A549 (cell line): ENCODE measurements at regions not wholly inside any gene's neighbourhood (a gene's known extent, or its start where the extent isn't known, plus 50 kb on each side); places are given as distances from the start of the nearest gene placed in this dataset.

Experiments
- ATAC-seq, 2 experiments: fragments of 200-7000 bp in 1 of 2; fragments of >200 bp in 1 of 2; cut with Nextera tagmentation in 1 of 2; cut with Tn5 transposase in 1 of 2; 3 replicates each; pipeline versions ENCODE4 v1.8.0 to v1.9.1; 2018 to 2020; ENCODE audit warnings: mild to moderate bottlenecking in 1 of 2, moderate library complexity in 1 of 2
- CTCF ChIA-PET: fragments of 300-600 bp; sonication (Branson Sonifier 250); formaldehyde crosslinking; extraction: SDS; loops from one replicate; lab custom pipeline; 2021; ENCODE audit warnings: antibody characterized with exemption, inconsistent platforms; lab: Yijun Ruan, JAX
- POLR2A ChIA-PET: fragments of 350-600 bp; formaldehyde crosslinking; extraction: SDS; loops from one replicate; lab custom pipeline; 2021; ENCODE audit warnings: antibody characterized with exemption, inconsistent platforms; lab: Yijun Ruan, JAX
- DNase-seq, 2 experiments: peaks; one replicate each; pipeline versions ENCODE4 v3.0.0 to v3.0.0-alpha.2; 2011 to 2016; ENCODE audit warnings: low read depth in 1 of 2, low spot score in 1 of 2
- FAIRE-seq: peaks from 2 replicates; lab custom pipeline; 2011; peaks lifted over from hg19 to GRCh38; lab: Jason Lieb, UNC
- H3K27ac ChIP-seq, 2 experiments: fragments of >200 bp; sonication (Bioruptor Twin); formaldehyde crosslinking; 3 replicates each; pipeline ENCODE4 v1.5.1; 2016 to 2017
- H3K4me1 ChIP-seq: fragments of >200 bp; sonication (Bioruptor Twin); formaldehyde crosslinking; 3 replicates; pipeline ENCODE4 v1.6.1; 2016
- H3K4me2 ChIP-seq: fragments of >200 bp; sonication (Bioruptor Twin); formaldehyde crosslinking; 3 replicates; pipeline ENCODE4 v1.6.1; 2016
- H3K4me3 ChIP-seq: fragments of >200 bp; sonication (Bioruptor Twin); formaldehyde crosslinking; 3 replicates; pipeline ENCODE4 v1.5.1; 2016
- H3K9me3 ChIP-seq: fragments of >200 bp; sonication (Bioruptor Twin); formaldehyde crosslinking; 3 replicates; pipeline ENCODE4 v1.6.1; 2016
- ESRRA ChIP-seq: fragments of 150-350 bp; IDR thresholded peaks from 2 replicates; pipeline ENCODE4 v1.6.1; 2014; ENCODE audit warnings: mild to moderate bottlenecking, low read length, borderline replicate concordance
- WGBS: methylation state at CpG from one replicate; pipeline ENCODE4 v1.1.6; 2017; ENCODE audit errors: missing lambda C conversion rate; 5-methylcytosine and 5-hydroxymethylcytosine counted together
- small RNA-seq, 6 experiments: library from RNA; depleted of rRNA; stranded (forward); fragments of <200 nt; gene quantifications; one replicate each; pipeline ENCODE3, GENCODE V24; 2012
- TF ChIP-seq, protein P1 (sequence below): fragments of 250-450 bp; sonication (Bioruptor Pico); IDR thresholded peaks from 2 replicates; pipeline ENCODE4 v1.5.0; 2020; ENCODE audit warnings: low read depth, mild to moderate bottlenecking, moderate library complexity

DNA sequence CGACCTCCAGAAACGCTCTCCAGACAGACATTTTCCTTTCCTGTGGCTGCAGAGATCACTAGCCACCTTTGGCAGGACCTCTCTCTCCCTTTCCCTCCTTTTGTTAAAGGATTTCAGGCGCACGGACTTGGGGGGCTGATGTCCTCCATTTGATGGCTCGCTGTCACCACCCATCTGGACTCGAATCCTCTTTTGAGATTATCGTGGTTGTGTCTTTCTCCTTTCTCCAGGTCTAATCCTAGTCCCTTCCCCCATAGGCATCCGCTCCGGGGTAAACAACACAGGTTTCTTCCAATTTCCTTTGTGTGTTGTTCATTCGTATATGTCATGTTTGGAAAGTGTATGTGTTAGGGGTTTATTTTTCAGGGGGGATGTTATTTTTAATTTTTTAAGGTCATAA lies 56.7 kb upstream of the SLC24A4 start:
- no peak overlapping the region for H3K27ac ChIP-seq
- WGBS = 77% methylated on average over 10 of the region's 10 CpGs
- H3K4me3 ChIP-seq = no peak overlapping the region
- FAIRE-seq = no peak
- H3K4me1 ChIP-seq = no peaks in the 10 kb centered on the region
- no peaks in the 10 kb centered on the region for H3K9me3 ChIP-seq
- ChIA-PET POLR2A (no interaction called here), CTCF (no interaction called here)
- no peak overlapping the region for H3K4me2 ChIP-seq
- no peak for ATAC-seq
- DNase-seq = no peak
- TF ChIP-seq, protein P1, sequence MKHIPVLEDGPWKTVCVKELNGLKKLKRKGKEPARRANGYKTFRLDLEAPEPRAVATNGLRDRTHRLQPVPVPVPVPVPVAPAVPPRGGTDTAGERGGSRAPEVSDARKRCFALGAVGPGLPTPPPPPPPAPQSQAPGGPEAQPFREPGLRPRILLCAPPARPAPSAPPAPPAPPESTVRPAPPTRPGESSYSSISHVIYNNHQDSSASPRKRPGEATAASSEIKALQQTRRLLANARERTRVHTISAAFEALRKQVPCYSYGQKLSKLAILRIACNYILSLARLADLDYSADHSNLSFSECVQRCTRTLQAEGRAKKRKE = no peak
- TF ChIP-seq ESRRA = no peak

Small RNA genes in the stretch of these regions (small RNA-seq; reads per million reads assigned to genes)
- 0 to 1.3 (median 0) reads per million in 6 experiments for gene RNU6-366P
